ENCODE measurements at regions not wholly inside any gene's neighbourhood (a gene's known extent, or its start where the extent isn't known, plus 50 kb on each side); places are given as distances from the start of the nearest gene placed in this dataset.

DNA sequence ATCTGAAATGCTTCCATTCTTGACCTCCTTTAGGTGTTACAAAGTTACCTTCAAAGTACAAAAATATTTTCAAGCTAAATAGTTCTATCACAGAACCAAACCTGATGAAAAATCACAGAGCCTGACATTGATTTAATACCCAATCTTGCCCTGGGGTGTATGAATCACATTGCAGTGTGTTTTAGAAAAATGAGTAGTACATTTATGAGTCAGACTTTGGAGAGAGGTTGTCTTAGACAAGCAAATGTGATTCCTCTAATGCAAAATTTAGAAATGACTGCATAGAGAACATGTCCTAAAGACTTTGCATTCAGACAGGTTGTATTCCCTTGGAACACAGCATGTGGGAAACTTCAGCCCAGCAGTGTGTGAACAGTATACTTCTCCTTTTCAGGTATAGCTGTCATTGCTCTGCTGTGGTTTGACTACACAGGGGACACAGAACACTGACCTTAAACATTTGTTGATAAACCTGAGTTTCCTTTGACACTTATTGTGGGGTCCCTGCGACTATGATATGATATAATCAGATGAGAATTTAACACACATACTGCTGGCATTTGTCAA is 972.1 kb downstream of the JRKL start:
- H3K27me3 ChIP-seq (ENCODE audit: insufficient read depth): no peaks in the 10 kb centered on the region
- no peaks in the 10 kb centered on the region for H3K79me2 ChIP-seq (ENCODE audit: insufficient read depth)
- H3K4me3 ChIP-seq (ENCODE audit: low read depth in 2 of 2, low read length in 1 of 2): no peak overlapping the region
- no peaks in the 10 kb centered on the region for H3K9me3 ChIP-seq
- TF ChIP-seq, protein P1, sequence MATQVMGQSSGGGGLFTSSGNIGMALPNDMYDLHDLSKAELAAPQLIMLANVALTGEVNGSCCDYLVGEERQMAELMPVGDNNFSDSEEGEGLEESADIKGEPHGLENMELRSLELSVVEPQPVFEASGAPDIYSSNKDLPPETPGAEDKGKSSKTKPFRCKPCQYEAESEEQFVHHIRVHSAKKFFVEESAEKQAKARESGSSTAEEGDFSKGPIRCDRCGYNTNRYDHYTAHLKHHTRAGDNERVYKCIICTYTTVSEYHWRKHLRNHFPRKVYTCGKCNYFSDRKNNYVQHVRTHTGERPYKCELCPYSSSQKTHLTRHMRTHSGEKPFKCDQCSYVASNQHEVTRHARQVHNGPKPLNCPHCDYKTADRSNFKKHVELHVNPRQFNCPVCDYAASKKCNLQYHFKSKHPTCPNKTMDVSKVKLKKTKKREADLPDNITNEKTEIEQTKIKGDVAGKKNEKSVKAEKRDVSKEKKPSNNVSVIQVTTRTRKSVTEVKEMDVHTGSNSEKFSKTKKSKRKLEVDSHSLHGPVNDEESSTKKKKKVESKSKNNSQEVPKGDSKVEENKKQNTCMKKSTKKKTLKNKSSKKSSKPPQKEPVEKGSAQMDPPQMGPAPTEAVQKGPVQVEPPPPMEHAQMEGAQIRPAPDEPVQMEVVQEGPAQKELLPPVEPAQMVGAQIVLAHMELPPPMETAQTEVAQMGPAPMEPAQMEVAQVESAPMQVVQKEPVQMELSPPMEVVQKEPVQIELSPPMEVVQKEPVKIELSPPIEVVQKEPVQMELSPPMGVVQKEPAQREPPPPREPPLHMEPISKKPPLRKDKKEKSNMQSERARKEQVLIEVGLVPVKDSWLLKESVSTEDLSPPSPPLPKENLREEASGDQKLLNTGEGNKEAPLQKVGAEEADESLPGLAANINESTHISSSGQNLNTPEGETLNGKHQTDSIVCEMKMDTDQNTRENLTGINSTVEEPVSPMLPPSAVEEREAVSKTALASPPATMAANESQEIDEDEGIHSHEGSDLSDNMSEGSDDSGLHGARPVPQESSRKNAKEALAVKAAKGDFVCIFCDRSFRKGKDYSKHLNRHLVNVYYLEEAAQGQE (IDR thresholded peaks at IDR 0.05; ENCODE audit: low read depth, low read length): no peak
- TF ChIP-seq EP300 (IDR thresholded peaks at IDR 0.05; ENCODE audit: borderline replicate concordance in 1 of 2, low read depth in 1 of 2, low read length in 1 of 2): peak in 1 of 2 experiments; percentile 30; a peak in 1 of 4 replicates
- TF ChIP-seq RAD21 (IDR thresholded peaks at IDR 0.05; ENCODE audit: low read length): no peak
- TF ChIP-seq FOSL2 (IDR thresholded peaks at IDR 0.05; ENCODE audit: borderline replicate concordance, low read depth): peak; percentile 83
- peak; percentile 84 for TF ChIP-seq JUND (IDR thresholded peaks at IDR 0.05)
- no peak for TF ChIP-seq RFX5 (IDR thresholded peaks at IDR 0.05; ENCODE audit: low read length)
- TF ChIP-seq TCF12 (IDR thresholded peaks at IDR 0.05): peak; percentile 65
- TF ChIP-seq, protein P2, sequence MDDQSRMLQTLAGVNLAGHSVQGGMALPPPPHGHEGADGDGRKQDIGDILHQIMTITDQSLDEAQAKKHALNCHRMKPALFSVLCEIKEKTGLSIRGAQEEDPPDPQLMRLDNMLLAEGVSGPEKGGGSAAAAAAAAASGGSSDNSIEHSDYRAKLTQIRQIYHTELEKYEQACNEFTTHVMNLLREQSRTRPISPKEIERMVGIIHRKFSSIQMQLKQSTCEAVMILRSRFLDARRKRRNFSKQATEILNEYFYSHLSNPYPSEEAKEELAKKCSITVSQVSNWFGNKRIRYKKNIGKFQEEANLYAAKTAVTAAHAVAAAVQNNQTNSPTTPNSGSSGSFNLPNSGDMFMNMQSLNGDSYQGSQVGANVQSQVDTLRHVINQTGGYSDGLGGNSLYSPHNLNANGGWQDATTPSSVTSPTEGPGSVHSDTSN (IDR thresholded peaks at IDR 0.05): peak; percentile 94
- TF ChIP-seq NFIC (IDR thresholded peaks at IDR 0.05; ENCODE audit: borderline replicate concordance): peak; percentile 37; the same call in 1 of the 2 replicates
- H3K9me2 ChIP-seq: no peaks in the 10 kb centered on the region
- H3K27ac ChIP-seq (ENCODE audit: low read depth in 2 of 2, low read length in 1 of 2): peak overlapping the region in 1 of 2 experiments; percentile 42; a peak in 1 of 4 replicates
- no peak overlapping the region for H3K9ac ChIP-seq
- H3F3A ChIP-seq (replicated peaks; ENCODE audit: insufficient read depth): peaks cover 25% of the 10 kb centered on the region
- H3K4me1 ChIP-seq (ENCODE audit: control insufficient read depth in 1 of 2, insufficient read depth in 2 of 2, low read depth in 1 of 2, low read length in 1 of 2): peaks cover 0 to 24% of the 10 kb centered on the region in 2 experiments; a peak in 2 of 4 replicates
- no peak overlapping the region for H2AFZ ChIP-seq (ENCODE audit: low read depth)
- no peaks in the 10 kb centered on the region for H4K20me1 ChIP-seq (ENCODE audit: insufficient read depth)
- CTCF ChIA-PET: no interaction called here
- no peaks in the 10 kb centered on the region for H3K36me3 ChIP-seq (replicated peaks in 1 of 2; ENCODE audit: control insufficient read depth in 1 of 2, insufficient read depth in 2 of 2, low read length in 1 of 2)
- H3K4me2 ChIP-seq: peak overlapping the region; percentile 15; the same call in 1 of the 2 replicates
- DNase-seq: no peak
- POLR2A ChIA-PET: no interaction called here
- WGBS (ENCODE audit: low lambda C conversion rate): 0% methylated on average over 1 of the region's 1 CpG

DNA sequence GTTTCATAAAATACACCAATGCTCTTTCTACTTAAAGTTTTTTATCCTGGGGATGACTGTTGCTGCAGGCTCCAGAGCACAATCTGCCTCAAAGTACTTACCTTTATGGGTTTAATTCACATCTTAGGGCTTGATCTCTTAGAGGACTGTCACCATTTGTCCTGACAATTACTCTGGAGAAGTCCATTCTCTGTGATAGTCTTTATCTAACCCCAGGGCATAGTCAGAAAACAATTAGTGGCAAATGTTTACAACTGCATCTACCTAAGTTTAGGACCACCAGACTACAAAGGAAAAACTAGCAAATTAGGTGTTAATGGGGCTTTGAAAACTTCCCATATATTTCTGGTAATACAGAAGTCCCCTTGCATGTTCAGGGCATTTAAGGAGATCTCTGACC is 973.5 kb downstream of the JRKL start:
- no peak overlapping the region for H2AFZ ChIP-seq (ENCODE audit: low read depth)
- no peak overlapping the region; a peak in 1 of 4 replicates for H3K27ac ChIP-seq (ENCODE audit: low read depth in 2 of 2, low read length in 1 of 2)
- no peaks in the 10 kb centered on the region for H3K27me3 ChIP-seq (ENCODE audit: insufficient read depth)
- ChIA-PET CTCF (no interaction called here), POLR2A (no interaction called here)
- H3K4me1 ChIP-seq (ENCODE audit: control insufficient read depth in 1 of 2, insufficient read depth in 2 of 2, low read depth in 1 of 2, low read length in 1 of 2): peaks cover 0 to 24% of the 10 kb centered on the region in 2 experiments; a peak in 2 of 4 replicates
- no peak overlapping the region for H3K9ac ChIP-seq
- H3K36me3 ChIP-seq (replicated peaks in 1 of 2; ENCODE audit: control insufficient read depth in 1 of 2, insufficient read depth in 2 of 2, low read length in 1 of 2): no peaks in the 10 kb centered on the region
- H3K9me2 ChIP-seq: no peaks in the 10 kb centered on the region
- no peaks in the 10 kb centered on the region for H3K79me2 ChIP-seq (ENCODE audit: insufficient read depth)
- DNase-seq: no peak
- no peaks in the 10 kb centered on the region for H3K9me3 ChIP-seq
- no peak overlapping the region; the same call in 1 of the 2 replicates for H3K4me2 ChIP-seq
- H3F3A ChIP-seq (replicated peaks; ENCODE audit: insufficient read depth): peaks cover 25% of the 10 kb centered on the region
- no peak overlapping the region for H3K4me3 ChIP-seq (ENCODE audit: low read depth in 2 of 2, low read length in 1 of 2)
- H4K20me1 ChIP-seq (ENCODE audit: insufficient read depth): no peaks in the 10 kb centered on the region
- TF ChIP-seq YY1 (IDR thresholded peaks at IDR 0.05; ENCODE audit: low read depth) (no peak), FOXM1 (IDR thresholded peaks at IDR 0.05; ENCODE audit: low read depth) (no peak), RCOR1 (IDR thresholded peaks at IDR 0.05; ENCODE audit: low read length) (no peak), RAD21 (IDR thresholded peaks at IDR 0.05; ENCODE audit: low read length) (no peak), TAF1 (IDR thresholded peaks at IDR 0.05; ENCODE audit: borderline replicate concordance, low read depth, low read length) (no peak)
- TF ChIP-seq, protein P3, sequence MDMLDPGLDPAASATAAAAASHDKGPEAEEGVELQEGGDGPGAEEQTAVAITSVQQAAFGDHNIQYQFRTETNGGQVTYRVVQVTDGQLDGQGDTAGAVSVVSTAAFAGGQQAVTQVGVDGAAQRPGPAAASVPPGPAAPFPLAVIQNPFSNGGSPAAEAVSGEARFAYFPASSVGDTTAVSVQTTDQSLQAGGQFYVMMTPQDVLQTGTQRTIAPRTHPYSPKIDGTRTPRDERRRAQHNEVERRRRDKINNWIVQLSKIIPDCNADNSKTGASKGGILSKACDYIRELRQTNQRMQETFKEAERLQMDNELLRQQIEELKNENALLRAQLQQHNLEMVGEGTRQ (IDR thresholded peaks at IDR 0.05; ENCODE audit: borderline replicate concordance, low read depth, low read length): no peak
- TF ChIP-seq, protein P1 (IDR thresholded peaks at IDR 0.05; ENCODE audit: low read depth, low read length): no peak
- TF ChIP-seq, protein P2 (IDR thresholded peaks at IDR 0.05): no peak

All from SK-N-SH (cell line).